Upper lobe of left lung (tissue), 6 donors: ENCODE measurements at regions not wholly inside any gene's neighbourhood (a gene's known extent, or its start where the extent isn't known, plus 50 kb on each side); places are given as distances from the start of the nearest gene placed in this dataset.

ENCODE experiments used
- ATAC-seq, 2 donors: fragments of 200-7000 bp; cut with Tn5 transposase; one replicate each; pipeline ENCODE4 v1.9.1; 2022; ENCODE audit warnings: mild to moderate bottlenecking in 2 of 2, moderate library complexity in 2 of 2; ENCODE audit not compliant: low FRiP score in 2 of 2
- DNase-seq, 2 donors: peaks; one replicate each; pipeline ENCODE4 v3.0.0-alpha.2; 2019 to 2020
- H3K27ac ChIP-seq, 4 donors: fragments of 200-600 bp; sonication (generic); one replicate each; pipeline ENCODE4 v1.5.1; 2016 to 2019
- H3K27me3 ChIP-seq, 4 donors: fragments of 200-600 bp; sonication (generic); one replicate each; pipeline ENCODE4 v1.5.1; 2017 to 2019
- H3K36me3 ChIP-seq, 4 donors: fragments of 200-600 bp; sonication (generic); one replicate each; pipeline ENCODE4 v1.5.1; 2016 to 2019
- H3K4me1 ChIP-seq, 4 donors: fragments of 200-600 bp; sonication (generic); one replicate each; pipeline ENCODE4 v1.5.1; 2018 to 2019
- H3K4me3 ChIP-seq, 4 donors: fragments of 200-600 bp; sonication (generic); one replicate each; pipeline ENCODE4 v1.5.1; 2017 to 2019; ENCODE audit warnings: mild to moderate bottlenecking in 2 of 4, moderate library complexity in 1 of 4
- H3K9me3 ChIP-seq, 4 donors: fragments of 200-600 bp; sonication (generic); one replicate each; pipeline ENCODE4 v1.5.1; 2018 to 2019
- EP300 ChIP-seq, 4 donors: sonication (generic); formaldehyde crosslinking; IDR thresholded peaks; one replicate each; pipeline ENCODE4 v1.5.1; 2017; ENCODE audit warnings: antibody characterized with exemption in 4 of 4, control low read depth in 2 of 4
- POLR2A ChIP-seq, 4 donors: fragments of 450-650 bp; IDR thresholded peaks; one replicate each; pipeline ENCODE4 v1.5.1; 2016 to 2017; ENCODE audit warnings: antibody characterized with exemption in 4 of 4, mild to moderate bottlenecking in 2 of 4
- POLR2AphosphoS5 ChIP-seq, 2 donors: sonication (generic); formaldehyde crosslinking; IDR thresholded peaks; one replicate each; pipeline ENCODE4 v1.5.1; 2017; ENCODE audit warnings: antibody characterized with exemption in 2 of 2
- WGBS, 2 donors: methylation state at CpG; one replicate each; pipeline ENCODE4 v1.1.5; 2017 to 2018; 5-methylcytosine and 5-hydroxymethylcytosine counted together
- TF ChIP-seq, protein P1 (sequence below), 6 experiments: fragments of 450-650 bp in 4 of 6; fragments of 200-600 bp in 2 of 6; sonication (generic) in 2 of 6; IDR thresholded peaks; one replicate each; pipeline ENCODE4 v1.5.1; 2016 to 2019; ENCODE audit warnings: antibody characterized with exemption in 6 of 6
- donor health status: DM: no; HTN: no; CAD: no; lungs with moderate emphysema.
- donor health status: DM: no; HTN: yes; CAD: no; lungs with severe emphysema.

DNA sequence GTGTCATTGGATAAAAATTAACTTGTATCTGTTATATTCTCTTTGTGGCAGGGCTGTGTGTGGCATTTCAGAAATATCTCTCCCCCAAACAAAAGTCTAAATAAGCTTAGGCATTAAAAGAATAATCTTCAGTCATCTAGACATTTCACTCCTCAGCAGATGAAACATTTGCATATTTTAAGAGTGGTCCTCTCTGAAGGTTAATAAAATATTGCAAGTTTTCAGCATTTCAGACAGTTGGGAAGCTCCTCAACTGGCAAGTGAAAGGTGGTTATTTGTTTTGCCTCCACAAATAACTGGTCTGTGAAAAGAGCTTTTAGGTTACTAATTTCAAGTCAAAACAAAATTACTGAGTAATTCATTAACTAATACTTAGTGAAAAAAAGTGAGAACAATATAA lies 462.6 kb downstream of the EPHA4 start:
- no peaks in the 10 kb centered on the region for H3K36me3 ChIP-seq
- H3K4me1 ChIP-seq = peaks cover 0 to 3% (median 3%) of the 10 kb centered on the region in 4 donors
- DNase-seq (no peak), ATAC-seq (no peak)
- H3K4me3 ChIP-seq = no peak overlapping the region
- TF ChIP-seq EP300 (IDR thresholded peaks at IDR 0.05) = no peak
- no peak for TF ChIP-seq POLR2A (IDR thresholded peaks at IDR 0.05)
- TF ChIP-seq, protein P1, sequence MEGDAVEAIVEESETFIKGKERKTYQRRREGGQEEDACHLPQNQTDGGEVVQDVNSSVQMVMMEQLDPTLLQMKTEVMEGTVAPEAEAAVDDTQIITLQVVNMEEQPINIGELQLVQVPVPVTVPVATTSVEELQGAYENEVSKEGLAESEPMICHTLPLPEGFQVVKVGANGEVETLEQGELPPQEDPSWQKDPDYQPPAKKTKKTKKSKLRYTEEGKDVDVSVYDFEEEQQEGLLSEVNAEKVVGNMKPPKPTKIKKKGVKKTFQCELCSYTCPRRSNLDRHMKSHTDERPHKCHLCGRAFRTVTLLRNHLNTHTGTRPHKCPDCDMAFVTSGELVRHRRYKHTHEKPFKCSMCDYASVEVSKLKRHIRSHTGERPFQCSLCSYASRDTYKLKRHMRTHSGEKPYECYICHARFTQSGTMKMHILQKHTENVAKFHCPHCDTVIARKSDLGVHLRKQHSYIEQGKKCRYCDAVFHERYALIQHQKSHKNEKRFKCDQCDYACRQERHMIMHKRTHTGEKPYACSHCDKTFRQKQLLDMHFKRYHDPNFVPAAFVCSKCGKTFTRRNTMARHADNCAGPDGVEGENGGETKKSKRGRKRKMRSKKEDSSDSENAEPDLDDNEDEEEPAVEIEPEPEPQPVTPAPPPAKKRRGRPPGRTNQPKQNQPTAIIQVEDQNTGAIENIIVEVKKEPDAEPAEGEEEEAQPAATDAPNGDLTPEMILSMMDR (IDR thresholded peaks at IDR 0.05) = no peak
- no peak for TF ChIP-seq POLR2AphosphoS5 (IDR thresholded peaks at IDR 0.05)
- H3K27me3 ChIP-seq = no peaks in the 10 kb centered on the region
- H3K27ac ChIP-seq = no peak overlapping the region
- H3K9me3 ChIP-seq = no peaks in the 10 kb centered on the region

- no peaks in the 10 kb centered on the region for H3K27me3 ChIP-seq
- H3K36me3 ChIP-seq = no peaks in the 10 kb centered on the region
- no peak overlapping the region for H3K27ac ChIP-seq
- H3K4me3 ChIP-seq = no peak overlapping the region
- 75 to 79% methylated on average over 4 of the region's 4 CpGs for WGBS, 2 donors
- no peaks in the 10 kb centered on the region for H3K9me3 ChIP-seq
- no peaks in the 10 kb centered on the region for H3K4me1 ChIP-seq
- ATAC-seq = no peak
- no peak for DNase-seq
- TF ChIP-seq, protein P1 (IDR thresholded peaks at IDR 0.05) = no peak
- TF ChIP-seq EP300 (IDR thresholded peaks at IDR 0.05) = no peak
- no peak for TF ChIP-seq POLR2A (IDR thresholded peaks at IDR 0.05)
- no peak for TF ChIP-seq POLR2AphosphoS5 (IDR thresholded peaks at IDR 0.05)
Measured at GRCh38 chr2:221111739-221112138, 460.4 kb downstream of the EPHA4 start.

- no peaks in the 10 kb centered on the region for H3K4me1 ChIP-seq
- H3K4me3 ChIP-seq = no peak overlapping the region
- no peaks in the 10 kb centered on the region for H3K36me3 ChIP-seq
- WGBS, 2 donors = 71 to 96% methylated on average over 3 of the region's 3 CpGs
- H3K9me3 ChIP-seq = no peaks in the 10 kb centered on the region
- ATAC-seq (no peak), DNase-seq (no peak)
- TF ChIP-seq POLR2AphosphoS5 (IDR thresholded peaks at IDR 0.05) (no peak), POLR2A (IDR thresholded peaks at IDR 0.05) (no peak), EP300 (IDR thresholded peaks at IDR 0.05) (no peak)
- TF ChIP-seq, protein P1 (IDR thresholded peaks at IDR 0.05) = no peak
- H3K27me3 ChIP-seq = no peaks in the 10 kb centered on the region
- no peak overlapping the region for H3K27ac ChIP-seq
Measured at GRCh38 chr2:221112744-221113143, 459.4 kb downstream of the EPHA4 start.

GRCh38 chr2:221115944-221116343 lies 456.2 kb downstream of the EPHA4 start:
- H3K4me1 ChIP-seq = no peaks in the 10 kb centered on the region
- 81 to 83% methylated on average over 3 of the region's 3 CpGs for WGBS, 2 donors

GRCh38 chr2:221120643-221121042 lies 451.5 kb downstream of the EPHA4 start:
- TF ChIP-seq, protein P1 (IDR thresholded peaks at IDR 0.05) = no peak
- TF ChIP-seq POLR2AphosphoS5 (IDR thresholded peaks at IDR 0.05) (no peak), EP300 (IDR thresholded peaks at IDR 0.05) (no peak), POLR2A (IDR thresholded peaks at IDR 0.05) (no peak)
- Histone ChIP-seq H3K27ac (no peak overlapping the region), H3K4me1 (no peaks in the 10 kb centered on the region), H3K36me3 (no peaks in the 10 kb centered on the region), H3K9me3 (no peaks in the 10 kb centered on the region), H3K27me3 (no peaks in the 10 kb centered on the region), H3K4me3 (no peak overlapping the region)
- WGBS, 2 donors = 89 to 92% methylated on average over 2 of the region's 2 CpGs
- ATAC-seq (no peak), DNase-seq (no peak)

More at GRCh38 chr2:221115944-221116343, 456.2 kb downstream of the EPHA4 start:
- H3K27me3 ChIP-seq = no peaks in the 10 kb centered on the region
- H3K27ac ChIP-seq = no peak overlapping the region
- no peak for ATAC-seq
- H3K4me3 ChIP-seq = no peak overlapping the region
- H3K9me3 ChIP-seq = no peaks in the 10 kb centered on the region
- no peaks in the 10 kb centered on the region for H3K36me3 ChIP-seq
- no peak for DNase-seq
- TF ChIP-seq, protein P1 (IDR thresholded peaks at IDR 0.05) = no peak
